Hepatocyte (in vitro differentiated cells): ENCODE measurements at regions not wholly inside any gene's neighbourhood (a gene's known extent, or its start where the extent isn't known, plus 50 kb on each side); places are given as distances from the start of the nearest gene placed in this dataset.

ENCODE experiments used
- DNase-seq: peaks from one replicate; pipeline ENCODE4 v3.0.0-alpha.2; 2016; ENCODE audit warnings: low spot score
- H2AFZ ChIP-seq: fragments of 200-600 bp; sonication (generic); 2 replicates; pipeline ENCODE4 v1.6.0; 2016; ENCODE audit warnings: antibody characterized with exemption, mild to moderate bottlenecking
- H3K27ac ChIP-seq: fragments of 200-600 bp; sonication (generic); 2 replicates; pipeline ENCODE4 v1.5.1; 2016; ENCODE audit warnings: mild to moderate bottlenecking
- H3K27me3 ChIP-seq: fragments of 200-600 bp; sonication (generic); 2 replicates; pipeline ENCODE4 v1.6.1; 2016
- H3K36me3 ChIP-seq: fragments of 200-600 bp; sonication (generic); replicated peaks from 2 replicates; pipeline ENCODE4 v1.5.1; 2016; ENCODE audit warnings: low read depth; ENCODE audit not compliant: insufficient read depth
- H3K4me1 ChIP-seq: fragments of 200-600 bp; sonication (generic); 2 replicates; pipeline ENCODE4 v1.5.1; 2016; ENCODE audit warnings: mild to moderate bottlenecking, moderate library complexity; ENCODE audit not compliant: insufficient read depth
- H3K4me2 ChIP-seq: fragments of 200-600 bp; sonication (generic); 2 replicates; pipeline ENCODE4 v1.6.0; 2016
- H3K4me3 ChIP-seq: fragments of 200-600 bp; sonication (generic); 2 replicates; pipeline ENCODE4 v1.5.1; 2016; ENCODE audit warnings: mild to moderate bottlenecking
- H3K79me2 ChIP-seq: fragments of 200-600 bp; sonication (generic); 2 replicates; pipeline ENCODE4 v1.6.0; 2017; ENCODE audit warnings: mild to moderate bottlenecking
- H3K9me2 ChIP-seq: fragments of 200-600 bp; sonication (generic); replicated peaks from 2 replicates; pipeline ENCODE4 v1.6.0; 2017; ENCODE audit warnings: mild to moderate bottlenecking; ENCODE audit not compliant: insufficient read depth
- H3K9me3 ChIP-seq: fragments of 200-600 bp; sonication (generic); 2 replicates; pipeline ENCODE4 v1.5.1; 2016; ENCODE audit warnings: low read depth, mild to moderate bottlenecking
- H4K20me1 ChIP-seq: fragments of 200-600 bp; sonication (generic); 2 replicates; pipeline ENCODE4 v1.6.0; 2016; ENCODE audit warnings: mild to moderate bottlenecking; ENCODE audit not compliant: insufficient read depth, poor library complexity, severe bottlenecking
- EZH2 ChIP-seq: fragments of 200-600 bp; sonication (generic); IDR thresholded peaks from 2 replicates; pipeline ENCODE4 v1.6.1; 2016; ENCODE audit warnings: antibody characterized with exemption, mild to moderate bottlenecking, borderline replicate concordance
- EZH2phosphoT487 ChIP-seq: fragments of 200-600 bp; sonication (generic); IDR thresholded peaks from one replicate; pipeline ENCODE4 v1.6.1; 2018; ENCODE audit warnings: antibody characterized with exemption, mild to moderate bottlenecking, low read depth, moderate library complexity; ENCODE audit not compliant: unreplicated experiment, severe bottlenecking
- WGBS: methylation state at CpG from one replicate; pipeline ENCODE4 v1.1.6; 2016; ENCODE audit warnings: low lambda C conversion rate; ENCODE audit errors: missing lambda C conversion rate; 5-methylcytosine and 5-hydroxymethylcytosine counted together
- TF ChIP-seq, protein P1 (sequence below): fragments of 200-600 bp; sonication (generic); IDR thresholded peaks from 2 replicates; pipeline ENCODE4 v1.5.1; 2016; ENCODE audit warnings: antibody characterized with exemption, mild to moderate bottlenecking; ENCODE audit not compliant: poor library complexity

DNA sequence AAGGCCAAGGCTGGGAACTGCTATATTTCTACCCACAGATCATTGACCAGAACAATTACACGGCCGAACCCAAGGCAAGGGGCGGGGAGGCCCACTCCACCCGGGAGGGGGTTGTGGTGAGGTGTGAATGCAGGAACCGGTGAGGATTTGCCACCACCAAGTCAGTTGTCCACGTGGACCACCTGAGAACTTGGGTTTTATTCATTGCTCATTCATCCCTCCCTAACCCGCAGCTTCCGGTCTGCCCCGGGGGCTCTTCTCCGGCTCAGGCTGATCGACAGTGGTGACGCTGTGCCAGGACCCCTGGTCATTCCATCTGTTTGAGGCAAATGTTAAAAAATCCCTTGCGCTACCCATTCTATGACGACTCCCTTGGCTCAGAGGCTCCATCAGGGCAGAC lies 127.7 kb upstream of the RTL1 start:
- Histone ChIP-seq H3K4me1 (no peaks in the 10 kb centered on the region), H3K36me3 (no peaks in the 10 kb centered on the region), H2AFZ (no peak overlapping the region), H3K9me2 (no peaks in the 10 kb centered on the region), H3K79me2 (no peaks in the 10 kb centered on the region), H3K4me3 (no peak overlapping the region), H3K4me2 (no peak overlapping the region), H3K27ac (no peak overlapping the region), H4K20me1 (no peaks in the 10 kb centered on the region), H3K27me3 (no peaks in the 10 kb centered on the region), H3K9me3 (no peaks in the 10 kb centered on the region)
- TF ChIP-seq, protein P1, sequence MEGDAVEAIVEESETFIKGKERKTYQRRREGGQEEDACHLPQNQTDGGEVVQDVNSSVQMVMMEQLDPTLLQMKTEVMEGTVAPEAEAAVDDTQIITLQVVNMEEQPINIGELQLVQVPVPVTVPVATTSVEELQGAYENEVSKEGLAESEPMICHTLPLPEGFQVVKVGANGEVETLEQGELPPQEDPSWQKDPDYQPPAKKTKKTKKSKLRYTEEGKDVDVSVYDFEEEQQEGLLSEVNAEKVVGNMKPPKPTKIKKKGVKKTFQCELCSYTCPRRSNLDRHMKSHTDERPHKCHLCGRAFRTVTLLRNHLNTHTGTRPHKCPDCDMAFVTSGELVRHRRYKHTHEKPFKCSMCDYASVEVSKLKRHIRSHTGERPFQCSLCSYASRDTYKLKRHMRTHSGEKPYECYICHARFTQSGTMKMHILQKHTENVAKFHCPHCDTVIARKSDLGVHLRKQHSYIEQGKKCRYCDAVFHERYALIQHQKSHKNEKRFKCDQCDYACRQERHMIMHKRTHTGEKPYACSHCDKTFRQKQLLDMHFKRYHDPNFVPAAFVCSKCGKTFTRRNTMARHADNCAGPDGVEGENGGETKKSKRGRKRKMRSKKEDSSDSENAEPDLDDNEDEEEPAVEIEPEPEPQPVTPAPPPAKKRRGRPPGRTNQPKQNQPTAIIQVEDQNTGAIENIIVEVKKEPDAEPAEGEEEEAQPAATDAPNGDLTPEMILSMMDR, result no peak
- TF ChIP-seq EZH2phosphoT487, result no peak
- TF ChIP-seq EZH2, result no peak
- DNase-seq, result no peak
- 93% methylated on average over 13 of the region's 14 CpGs for WGBS

DNA sequence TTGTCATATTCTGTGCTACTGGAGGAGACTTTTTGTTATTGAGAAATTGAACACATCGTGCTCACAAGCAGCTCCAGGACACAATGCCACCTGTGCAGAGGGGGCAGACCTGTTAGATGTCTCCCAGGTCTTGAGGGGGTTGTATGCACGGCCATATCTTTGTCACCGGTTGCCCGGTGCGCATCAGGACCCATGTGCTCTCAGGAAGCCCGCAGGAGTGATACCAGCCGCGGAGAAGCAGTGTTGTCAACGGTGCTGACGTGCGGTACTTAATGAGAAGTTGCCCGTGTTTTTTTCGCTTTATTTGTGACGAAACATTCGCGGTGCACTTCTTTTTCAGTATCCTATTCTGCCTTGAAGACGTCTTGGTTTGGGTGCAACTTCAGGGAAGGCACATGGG lies 128.2 kb upstream of the RTL1 start:
- Histone ChIP-seq H4K20me1 (no peaks in the 10 kb centered on the region), H3K27me3 (no peaks in the 10 kb centered on the region), H2AFZ (no peak overlapping the region), H3K27ac (no peak overlapping the region), H3K79me2 (no peaks in the 10 kb centered on the region), H3K4me2 (no peak overlapping the region), H3K4me1 (no peaks in the 10 kb centered on the region), H3K36me3 (no peaks in the 10 kb centered on the region), H3K9me2 (no peaks in the 10 kb centered on the region), H3K4me3 (no peak overlapping the region), H3K9me3 (no peaks in the 10 kb centered on the region)
- DNase-seq, result no peak
- WGBS, result 93% methylated on average over 17 of the region's 17 CpGs
- TF ChIP-seq EZH2phosphoT487 (no peak), EZH2 (no peak)
- TF ChIP-seq, protein P1, result no peak

DNA sequence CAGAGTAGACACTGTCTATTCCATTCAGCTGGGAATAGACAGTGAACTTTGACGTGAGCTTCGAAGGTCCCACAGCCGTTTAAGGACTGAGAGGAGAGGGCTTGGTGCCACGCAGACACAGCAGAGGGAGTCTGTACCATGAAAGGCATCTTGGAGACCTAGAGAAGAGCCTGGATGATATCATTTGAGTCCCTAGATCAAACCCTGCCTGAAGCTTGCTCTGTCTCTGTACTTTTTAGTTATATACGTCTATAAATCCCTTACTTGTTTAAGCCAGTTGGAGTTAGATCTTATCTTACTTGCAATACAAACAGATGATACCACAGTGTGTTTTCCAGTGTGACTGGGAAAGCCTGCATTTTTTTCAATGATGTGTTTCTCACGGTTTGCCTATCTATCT lies 128.9 kb upstream of the RTL1 start:
- WGBS, result 86% methylated on average over 6 of the region's 6 CpGs
- no peak overlapping the region for H2AFZ ChIP-seq
- no peaks in the 10 kb centered on the region for H3K36me3 ChIP-seq
- no peak overlapping the region for H3K4me3 ChIP-seq
- H3K27ac ChIP-seq, result no peak overlapping the region
- no peaks in the 10 kb centered on the region for H3K4me1 ChIP-seq
- TF ChIP-seq EZH2phosphoT487 (no peak), EZH2 (no peak)
- TF ChIP-seq, protein P1, result no peak
- H3K9me2 ChIP-seq, result no peaks in the 10 kb centered on the region
- no peaks in the 10 kb centered on the region for H4K20me1 ChIP-seq
- H3K9me3 ChIP-seq, result no peaks in the 10 kb centered on the region
- H3K4me2 ChIP-seq, result no peak overlapping the region
- DNase-seq, result no peak
- no peaks in the 10 kb centered on the region for H3K27me3 ChIP-seq
- H3K79me2 ChIP-seq, result no peaks in the 10 kb centered on the region

DNA sequence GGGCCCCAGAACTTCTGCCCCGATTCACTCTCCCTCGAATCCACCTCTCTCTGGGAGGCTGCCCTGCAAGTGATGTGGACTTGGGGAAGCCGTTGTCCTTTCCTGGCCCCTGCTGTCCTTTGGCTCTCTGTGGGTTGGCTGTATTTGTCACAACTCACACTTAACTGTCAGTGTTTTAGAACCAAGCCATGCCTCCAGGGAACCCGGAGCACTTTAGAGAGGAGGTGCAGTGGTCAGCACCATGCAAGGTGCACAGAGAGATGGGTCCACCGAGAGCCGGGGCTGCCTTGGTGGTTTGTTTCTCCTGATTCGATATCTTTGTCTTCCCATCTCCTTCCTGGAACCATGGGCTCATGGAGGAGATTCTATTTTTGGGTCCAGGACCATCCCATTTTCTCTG lies 129.5 kb upstream of the RTL1 start:
- Histone ChIP-seq H3K79me2 (no peaks in the 10 kb centered on the region), H2AFZ (no peak overlapping the region), H4K20me1 (no peaks in the 10 kb centered on the region), H3K4me2 (no peak overlapping the region), H3K9me2 (no peaks in the 10 kb centered on the region), H3K27ac (no peak overlapping the region), H3K36me3 (no peaks in the 10 kb centered on the region), H3K4me1 (no peaks in the 10 kb centered on the region), H3K9me3 (no peaks in the 10 kb centered on the region), H3K4me3 (no peak overlapping the region), H3K27me3 (no peaks in the 10 kb centered on the region)
- DNase-seq, result no peak
- 94% methylated on average over 7 of the region's 7 CpGs for WGBS
- TF ChIP-seq EZH2 (no peak), EZH2phosphoT487 (no peak)
- TF ChIP-seq, protein P1, result no peak
